T-cell (primary cell): ENCODE measurements at regions not wholly inside any gene's neighbourhood (a gene's known extent, or its start where the extent isn't known, plus 50 kb on each side); places are given as distances from the start of the nearest gene placed in this dataset.

Source experiments
- ATAC-seq, 4 experiments: fragments of 200-7000 bp in 3 of 4; fragments of 150-1000 bp in 1 of 4; cut with Tn5 transposase; replicated peaks in 1 of 4; 1 replicate in 3 of 4; 2 replicates in 1 of 4; pipeline ENCODE4 v1.10.0; 2021; ENCODE audit warnings: moderate library complexity in 3 of 4, mild to moderate bottlenecking in 2 of 4, moderate number of reproducible peaks in 1 of 4
- CTCF ChIA-PET, 2 donors: fragments of 300-600 bp; sonication (Branson Sonifier 250); formaldehyde crosslinking; loops; one replicate each; lab custom pipeline; 2022; ENCODE audit warnings: antibody characterized with exemption in 2 of 2; lab: Charles Lee
- POLR2A ChIA-PET, 2 donors: fragments of 300-600 bp; sonication (Branson Sonifier 250); formaldehyde crosslinking; loops; one replicate each; lab custom pipeline; 2022; ENCODE audit warnings: antibody characterized with exemption in 2 of 2; lab: Charles Lee
- DNase-seq, 35 experiments: peaks; one replicate each; pipeline versions ENCODE4 v3.0.0 to v3.0.0-alpha.2; 2013 to 2023
- H3K27ac ChIP-seq: one replicate; pipeline ENCODE4 v1.5.1; 2013; ENCODE audit warnings: low read length
- H3K27me3 ChIP-seq, 2 experiments: replicated peaks in 1 of 2; 1 replicate in 1 of 2; 2 replicates in 1 of 2; pipeline versions ENCODE4 v1.6.1 to v1.7.0; 2013; ENCODE audit warnings: low read length in 1 of 2, mixed read lengths in 1 of 2; ENCODE audit not compliant: control insufficient read depth in 2 of 2, insufficient read depth in 2 of 2; ENCODE audit errors: extremely low read depth in 1 of 2
- H3K36me3 ChIP-seq, 2 donors: 1 replicate in 1 of 2; 2 replicates in 1 of 2; pipeline versions ENCODE4 v1.6.1 to v1.7.0; 2013; ENCODE audit warnings: low read length in 1 of 2; ENCODE audit not compliant: control insufficient read depth in 2 of 2, insufficient read depth in 1 of 2; ENCODE audit errors: extremely low read depth in 1 of 2
- H3K4me1 ChIP-seq, 2 experiments: 1 replicate in 1 of 2; 2 replicates in 1 of 2; pipeline versions ENCODE4 v1.6.1 to v1.7.0; 2013; ENCODE audit warnings: low read length in 2 of 2, mixed read lengths in 1 of 2; ENCODE audit not compliant: insufficient read depth in 2 of 2, control insufficient read depth in 1 of 2; ENCODE audit errors: extremely low read depth in 1 of 2
- H3K4me3 ChIP-seq, 2 donors: 1 replicate in 1 of 2; 2 replicates in 1 of 2; pipeline versions ENCODE4 v1.5.1 to v1.7.0; 2013; ENCODE audit warnings: mild to moderate bottlenecking in 2 of 2, low read length in 1 of 2, moderate library complexity in 1 of 2; ENCODE audit not compliant: control insufficient read depth in 1 of 2; ENCODE audit errors: extremely low read depth in 1 of 2
- H3K9me3 ChIP-seq: 2 replicates; pipeline ENCODE4 v1.7.0; 2013
- H3K27ac Mint-ChIP-seq, 2 donors: one replicate each; pipeline ENCODE4 v1.8.0; 2020 to 2021; ENCODE audit warnings: mild to moderate bottlenecking in 2 of 2, mixed read lengths in 2 of 2
- H3K27me3 Mint-ChIP-seq, 2 donors: one replicate each; pipeline ENCODE4 v1.8.0; 2021 to 2022; ENCODE audit warnings: mixed read lengths in 2 of 2
- H3K36me3 Mint-ChIP-seq: one replicate; pipeline ENCODE4 v1.8.0; 2021; ENCODE audit warnings: mixed read lengths
- H3K4me1 Mint-ChIP-seq, 3 donors: one replicate each; pipeline ENCODE4 v1.8.0; 2020 to 2022; ENCODE audit warnings: mixed read lengths in 3 of 3, mild to moderate bottlenecking in 1 of 3
- H3K4me3 Mint-ChIP-seq, 3 donors: one replicate each; pipeline ENCODE4 v1.8.0; 2020 to 2022; ENCODE audit warnings: mild to moderate bottlenecking in 3 of 3, mixed read lengths in 3 of 3, moderate library complexity in 3 of 3
- H3K9me3 Mint-ChIP-seq, 3 donors: one replicate each; pipeline ENCODE4 v1.8.0; 2020 to 2022; ENCODE audit warnings: mixed read lengths in 3 of 3
- WGBS: methylation state at CpG from one replicate; pipeline ENCODE4 v1.1.5; 2013; ENCODE audit warnings: missing lambda C conversion rate; ENCODE audit not compliant: insufficient coverage; 5-methylcytosine and 5-hydroxymethylcytosine counted together

DNA sequence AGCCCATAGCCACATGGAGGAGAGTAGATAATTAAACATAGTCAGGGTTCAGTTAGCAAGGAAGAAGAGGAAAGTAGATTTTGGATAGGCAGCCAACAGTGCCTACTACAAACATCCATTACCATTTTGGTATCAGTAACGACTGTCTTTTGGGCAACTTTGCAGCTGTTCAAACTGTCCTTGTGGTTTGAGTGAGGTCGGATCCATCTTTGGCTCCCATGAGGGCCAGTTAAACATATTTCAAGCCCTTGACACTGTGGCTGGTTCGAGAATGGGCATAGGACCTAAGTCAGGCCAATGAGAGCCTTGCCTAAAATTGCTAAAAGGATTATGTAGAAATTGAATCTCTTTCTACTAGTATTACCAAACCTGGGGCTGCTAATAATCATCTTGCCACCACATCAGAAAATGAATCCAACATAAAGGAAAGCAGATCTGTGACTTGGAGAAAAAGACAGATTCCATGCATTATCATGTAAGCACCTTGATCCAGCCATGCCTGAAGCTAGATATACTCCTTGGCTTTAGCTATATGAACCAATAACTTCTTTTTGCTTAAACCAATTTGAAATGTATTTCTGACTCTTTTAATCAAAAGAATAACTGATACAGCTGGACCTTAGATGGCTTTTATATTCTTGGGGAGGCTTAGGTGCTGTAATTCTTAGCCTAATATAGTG is 75.0 kb upstream of the STAM2 start:
- Mint-ChIP-seq H3K27me3 (peaks cover 4 to 18% of the 10 kb centered on the region in 2 donors), H3K4me3 (no peak overlapping the region), H3K36me3 (no peaks in the 10 kb centered on the region), H3K27ac (no peak overlapping the region), H3K4me1 (no peaks in the 10 kb centered on the region), H3K9me3 (no peaks in the 10 kb centered on the region)
- Histone ChIP-seq H3K9me3 (no peaks in the 10 kb centered on the region), H3K27ac (no peak overlapping the region), H3K4me1 (no peaks in the 10 kb centered on the region), H3K27me3 (no peaks in the 10 kb centered on the region), H3K4me3 (no peak overlapping the region), H3K36me3 (no peaks in the 10 kb centered on the region)
- DNase-seq (no peak), ATAC-seq (no peak)
- ChIA-PET CTCF (interaction anchor here in 1 of 2 donors (0.6 kb wide), 1 partner anchor 12 kb away, joined by 3 read pairs; no protein-coding TSS in a partner anchor), POLR2A (no interaction called here)
- 92% methylated on average over 2 of the region's 3 CpGs for WGBS

DNA sequence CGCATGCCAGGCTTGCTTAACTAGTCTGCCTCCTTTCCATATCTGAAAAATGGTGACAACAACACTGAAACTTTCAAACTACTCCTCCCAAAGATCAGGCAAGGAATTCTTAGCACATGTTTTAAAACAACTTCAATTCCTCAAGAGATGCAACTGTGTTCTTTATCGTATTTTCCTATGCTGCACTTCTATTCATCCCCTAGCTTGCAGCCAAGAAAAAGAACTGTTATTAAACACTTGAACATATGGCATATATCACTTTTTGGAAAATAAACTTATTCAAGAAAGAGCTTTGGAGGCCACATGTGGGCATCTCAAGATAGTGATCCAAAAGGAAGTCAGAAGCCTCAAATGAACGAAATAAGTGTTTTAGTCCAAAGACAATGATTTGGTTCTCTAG is 75.6 kb upstream of the STAM2 start:
- H3K4me1 ChIP-seq = no peaks in the 10 kb centered on the region
- ChIA-PET CTCF (interaction anchor here in 1 of 2 donors (0.6 kb wide), 1 partner anchor 13 kb away, joined by 3 read pairs; no protein-coding TSS in a partner anchor), POLR2A (no interaction called here)
- no peak for DNase-seq
- Mint-ChIP-seq H3K36me3 (no peaks in the 10 kb centered on the region), H3K27me3 (peaks cover 4 to 18% of the 10 kb centered on the region in 2 donors), H3K4me3 (no peak overlapping the region), H3K9me3 (no peaks in the 10 kb centered on the region), H3K27ac (no peak overlapping the region), H3K4me1 (no peaks in the 10 kb centered on the region)
- 72% methylated on average over 3 of the region's 3 CpGs for WGBS
- no peaks in the 10 kb centered on the region for H3K27me3 ChIP-seq
- no peak overlapping the region for H3K4me3 ChIP-seq
- no peaks in the 10 kb centered on the region for H3K36me3 ChIP-seq
- no peaks in the 10 kb centered on the region for H3K9me3 ChIP-seq
- no peak for ATAC-seq
- no peak overlapping the region for H3K27ac ChIP-seq

DNA sequence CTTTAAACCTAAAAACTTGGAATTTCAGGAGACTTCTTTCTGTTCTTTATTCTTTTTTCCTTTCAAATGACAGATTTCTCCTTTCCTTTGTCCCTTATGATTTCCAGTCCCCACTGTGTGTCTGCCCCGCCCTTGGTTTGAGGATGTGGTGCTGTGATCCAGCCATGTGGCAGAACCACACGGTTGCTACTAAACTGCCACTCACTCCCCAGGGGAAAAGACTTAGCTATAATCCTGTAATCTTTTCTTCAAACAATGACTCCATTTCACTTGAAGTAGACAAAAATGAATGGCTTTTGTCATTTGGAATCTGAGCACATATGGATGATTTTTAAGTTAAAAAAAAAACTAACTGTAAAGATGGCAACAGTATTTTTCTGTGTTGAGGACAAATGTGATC is 76.2 kb upstream of the STAM2 start:
- H3K27me3 Mint-ChIP-seq = peaks cover 4 to 14% of the 10 kb centered on the region in 2 donors
- H3K9me3 ChIP-seq = no peaks in the 10 kb centered on the region
- no peaks in the 10 kb centered on the region for H3K27me3 ChIP-seq
- WGBS = no CpG with 5 or more reads among the region's 2 CpGs
- no peaks in the 10 kb centered on the region for H3K36me3 ChIP-seq
- H3K9me3 Mint-ChIP-seq = no peaks in the 10 kb centered on the region
- DNase-seq (no peak), ATAC-seq (no peak)
- no peak overlapping the region for H3K4me3 ChIP-seq
- H3K4me1 ChIP-seq = no peaks in the 10 kb centered on the region
- H3K36me3 Mint-ChIP-seq = no peaks in the 10 kb centered on the region
- H3K4me3 Mint-ChIP-seq = no peak overlapping the region
- H3K27ac ChIP-seq = no peak overlapping the region
- CTCF ChIA-PET = no interaction called here
- POLR2A ChIA-PET = no interaction called here
- H3K4me1 Mint-ChIP-seq = no peaks in the 10 kb centered on the region
- H3K27ac Mint-ChIP-seq = no peak overlapping the region

DNA sequence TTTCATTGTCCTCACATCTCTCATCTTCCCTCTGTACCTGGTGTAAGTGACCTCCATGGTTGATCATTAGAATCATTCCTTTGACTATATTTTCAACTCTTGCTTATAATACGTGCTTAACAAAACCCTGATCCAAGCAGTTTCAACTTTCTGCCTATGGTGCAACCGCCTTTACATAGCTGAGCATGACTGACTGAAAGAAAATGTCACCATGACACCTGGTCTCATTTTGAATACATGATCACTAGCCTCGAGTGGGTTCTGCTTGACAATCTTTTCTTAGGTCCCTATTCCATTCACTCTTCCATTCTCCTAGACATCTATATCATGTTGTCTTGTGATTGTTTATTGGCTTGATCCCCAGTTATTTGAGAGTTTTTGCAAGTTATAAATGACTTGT is 78.9 kb upstream of the STAM2 start:
- Mint-ChIP-seq H3K9me3 (no peaks in the 10 kb centered on the region), H3K27me3 (peaks cover 15 to 21% of the 10 kb centered on the region in 2 donors), H3K4me3 (no peak overlapping the region), H3K27ac (no peak overlapping the region), H3K36me3 (no peaks in the 10 kb centered on the region), H3K4me1 (no peaks in the 10 kb centered on the region)
- Histone ChIP-seq H3K4me1 (no peaks in the 10 kb centered on the region), H3K9me3 (no peaks in the 10 kb centered on the region), H3K27me3 (peaks cover 0 to 9% of the 10 kb centered on the region in 2 experiments), H3K4me3 (no peak overlapping the region), H3K27ac (no peak overlapping the region), H3K36me3 (no peaks in the 10 kb centered on the region)
- POLR2A ChIA-PET = no interaction called here
- DNase-seq = no peak
- 72% methylated on average over 2 of the region's 3 CpGs for WGBS
- CTCF ChIA-PET = no interaction called here
- no peak for ATAC-seq

DNA sequence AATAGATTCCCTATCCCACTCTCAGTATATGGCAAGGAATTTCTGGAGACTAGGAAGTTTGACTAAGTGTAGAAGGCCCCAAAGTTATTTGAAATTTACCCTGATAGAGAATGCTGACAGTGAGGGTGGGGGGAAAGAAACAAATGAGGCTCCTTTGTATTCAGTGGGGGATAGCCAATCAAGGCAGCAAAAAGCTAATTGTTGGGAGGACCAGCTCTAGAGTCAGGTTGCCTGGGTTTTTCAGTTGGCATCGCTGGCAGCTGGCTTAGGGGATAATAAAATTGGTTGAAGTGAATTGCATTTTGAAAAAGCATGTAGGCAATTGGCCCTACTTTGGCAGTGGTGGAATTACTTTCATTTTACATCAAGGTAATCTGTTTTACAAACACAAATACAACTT is 79.4 kb upstream of the STAM2 start:
- Histone ChIP-seq H3K36me3 (no peaks in the 10 kb centered on the region), H3K27me3 (peaks cover 0 to 9% of the 10 kb centered on the region in 2 experiments), H3K4me3 (no peak overlapping the region), H3K4me1 (no peaks in the 10 kb centered on the region), H3K9me3 (no peaks in the 10 kb centered on the region), H3K27ac (no peak overlapping the region)
- 83% methylated on average over 1 of the region's 1 CpG for WGBS
- H3K4me1 Mint-ChIP-seq = no peaks in the 10 kb centered on the region
- DNase-seq (no peak), ATAC-seq (no peak)
- CTCF ChIA-PET = no interaction called here
- POLR2A ChIA-PET = no interaction called here
- H3K27me3 Mint-ChIP-seq = peaks cover 15 to 24% of the 10 kb centered on the region in 2 donors
- H3K36me3 Mint-ChIP-seq = no peaks in the 10 kb centered on the region
- H3K27ac Mint-ChIP-seq = no peak overlapping the region
- no peak overlapping the region for H3K4me3 Mint-ChIP-seq
- H3K9me3 Mint-ChIP-seq = no peaks in the 10 kb centered on the region

DNA sequence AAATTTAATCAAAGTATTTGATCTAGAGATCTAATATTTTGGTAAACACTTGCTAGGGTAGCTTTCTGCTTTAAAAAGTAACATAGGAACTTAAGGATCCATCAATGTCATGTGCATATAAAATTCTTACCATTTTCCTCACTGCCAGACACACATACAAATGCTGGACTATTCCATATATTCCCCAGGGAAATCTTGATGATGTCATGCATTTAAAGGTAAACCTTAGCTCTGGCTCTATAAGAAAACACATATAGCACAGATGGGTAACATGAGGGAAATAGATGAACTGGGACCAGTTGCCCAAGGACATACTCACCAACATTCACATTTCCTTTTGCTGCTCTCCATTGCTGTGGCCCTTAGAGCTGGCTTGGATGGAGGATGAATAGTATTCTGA is 79.1 kb upstream of the FMNL2 start:
- POLR2A ChIA-PET = no interaction called here
- CTCF ChIA-PET = interaction anchor here in 1 of 2 donors (0.5 kb wide), 1 partner anchor 111 kb away, joined by 3 read pairs; no protein-coding TSS in a partner anchor
- Mint-ChIP-seq H3K36me3 (no peaks in the 10 kb centered on the region), H3K27me3 (peaks cover 16 to 25% of the 10 kb centered on the region in 2 donors), H3K27ac (no peak overlapping the region), H3K9me3 (peaks cover 1 to 5% (median 3%) of the 10 kb centered on the region in 3 donors), H3K4me3 (no peak overlapping the region), H3K4me1 (no peaks in the 10 kb centered on the region)
- no peak overlapping the region for H3K4me3 ChIP-seq
- H3K27me3 ChIP-seq = peaks cover 0 to 9% of the 10 kb centered on the region in 2 experiments
- H3K27ac ChIP-seq = no peak overlapping the region
- no peaks in the 10 kb centered on the region for H3K9me3 ChIP-seq
- no peak for DNase-seq
- ATAC-seq = no peak
- no peaks in the 10 kb centered on the region for H3K36me3 ChIP-seq
- H3K4me1 ChIP-seq = no peaks in the 10 kb centered on the region
